H9 (cell line): ENCODE measurements at regions not wholly inside any gene's neighbourhood (a gene's known extent, or its start where the extent isn't known, plus 50 kb on each side); places are given as distances from the start of the nearest gene placed in this dataset.

Experiments used
- DNase-seq: peaks from one replicate; pipeline ENCODE4 v3.0.0-alpha.2; 2017
- H2AFZ ChIP-seq: one replicate; pipeline ENCODE4 v1.6.1; 2013; ENCODE audit warnings: mild to moderate bottlenecking, low read length, control low read depth, moderate library complexity
- H2AK5ac ChIP-seq: 2 replicates; pipeline ENCODE4 v1.6.1; 2013; ENCODE audit warnings: low read length, control low read depth, mixed read lengths; ENCODE audit not compliant: insufficient read length
- H2BK120ac ChIP-seq: one replicate; pipeline ENCODE4 v1.6.1; 2013; ENCODE audit warnings: low read depth, mild to moderate bottlenecking, low read length, control low read depth, inconsistent platforms; ENCODE audit not compliant: poor library complexity, severe bottlenecking
- H2BK12ac ChIP-seq: 2 replicates; pipeline ENCODE4 v1.6.1; 2013; ENCODE audit warnings: low read length, control low read depth, mixed read lengths, low read depth; ENCODE audit not compliant: insufficient read length
- H2BK15ac ChIP-seq: 2 replicates; pipeline ENCODE4 v1.6.1; 2013; ENCODE audit warnings: low read depth, low read length, control low read depth
- H2BK20ac ChIP-seq: one replicate; pipeline ENCODE4 v1.6.1; 2013; ENCODE audit warnings: low read depth, mild to moderate bottlenecking, low read length, control low read depth, inconsistent platforms; ENCODE audit not compliant: poor library complexity, severe bottlenecking
- H2BK5ac ChIP-seq: 2 replicates; pipeline ENCODE4 v1.6.1; 2013; ENCODE audit warnings: low read length, control low read depth, mixed read lengths; ENCODE audit not compliant: insufficient read length
- H3K14ac ChIP-seq: 2 replicates; pipeline ENCODE4 v1.6.1; 2013; ENCODE audit warnings: low read length, control low read depth; ENCODE audit not compliant: insufficient read depth
- H3K18ac ChIP-seq: 2 replicates; pipeline ENCODE4 v1.6.1; 2013; ENCODE audit warnings: low read depth, mild to moderate bottlenecking, mixed read lengths, low read length, control low read depth; ENCODE audit not compliant: insufficient read length
- H3K23ac ChIP-seq: 2 replicates; pipeline ENCODE4 v1.6.1; 2013; ENCODE audit warnings: low read length, control low read depth, mixed read lengths, low read depth; ENCODE audit not compliant: insufficient read length
- H3K23me2 ChIP-seq: 2 replicates; pipeline ENCODE4 v1.6.1; 2013; ENCODE audit warnings: low read depth, mild to moderate bottlenecking, mixed read lengths, low read length, control low read depth; ENCODE audit not compliant: insufficient read length, poor library complexity, severe bottlenecking
- H3K27ac ChIP-seq: 2 replicates; pipeline ENCODE4 v1.5.1; 2013; ENCODE audit warnings: low read length, control low read depth, mixed read lengths, low read depth; ENCODE audit not compliant: insufficient read length
- H3K27me3 ChIP-seq: 2 replicates; pipeline ENCODE4 v1.6.1; 2013; ENCODE audit warnings: low read length, control low read depth, inconsistent platforms; ENCODE audit not compliant: insufficient read depth
- H3K4ac ChIP-seq: 2 replicates; pipeline ENCODE4 v1.6.1; 2013; ENCODE audit warnings: low read depth, mild to moderate bottlenecking, control low read depth, inconsistent platforms, low read length, moderate library complexity
- H3K4me1 ChIP-seq: 2 replicates; pipeline ENCODE4 v1.6.1; 2013; ENCODE audit warnings: low read length, control low read depth, inconsistent platforms; ENCODE audit not compliant: insufficient read depth
- H3K4me2 ChIP-seq: 2 replicates; pipeline ENCODE4 v1.6.1; 2013; ENCODE audit warnings: low read length, control low read depth, mixed read lengths; ENCODE audit not compliant: insufficient read length, insufficient read depth
- H3K56ac ChIP-seq: 2 replicates; pipeline ENCODE4 v1.6.1; 2013; ENCODE audit warnings: low read depth, mild to moderate bottlenecking, mixed read lengths, low read length, control low read depth; ENCODE audit not compliant: insufficient read length
- H3K79me1 ChIP-seq: 2 replicates; pipeline ENCODE4 v1.6.1; 2013; ENCODE audit warnings: low read depth, mild to moderate bottlenecking, moderate library complexity, low read length, control low read depth, inconsistent platforms; ENCODE audit not compliant: insufficient read depth, poor library complexity, severe bottlenecking
- H3K79me2 ChIP-seq: 2 replicates; pipeline ENCODE4 v1.6.1; 2013; ENCODE audit warnings: low read length, control low read depth, inconsistent platforms; ENCODE audit not compliant: insufficient read depth
- H3K9ac ChIP-seq: 2 replicates; pipeline ENCODE4 v1.6.1; 2013; ENCODE audit warnings: low read length, control low read depth, mixed read lengths; ENCODE audit not compliant: insufficient read length; ENCODE audit errors: extremely low read depth
- H3K9me3 ChIP-seq: one replicate; pipeline ENCODE4 v1.6.1; 2013; ENCODE audit warnings: low read depth, low read length, inconsistent platforms; ENCODE audit not compliant: control insufficient read depth
- H3T11ph ChIP-seq: one replicate; pipeline ENCODE4 v1.6.1; 2013; ENCODE audit warnings: mild to moderate bottlenecking, low read length, control low read depth, inconsistent platforms
- H4K20me1 ChIP-seq: one replicate; pipeline ENCODE4 v1.6.1; 2013; ENCODE audit not compliant: control insufficient read depth, insufficient read length, insufficient read depth
- H4K5ac ChIP-seq: 2 replicates; pipeline ENCODE4 v1.6.1; 2013; ENCODE audit warnings: low read depth, mild to moderate bottlenecking, mixed read lengths, low read length, control low read depth; ENCODE audit not compliant: insufficient read length
- H4K8ac ChIP-seq: replicated peaks from 2 replicates; pipeline ENCODE4 v1.6.1; 2013; ENCODE audit warnings: low read length, control low read depth, mixed read lengths, low read depth; ENCODE audit not compliant: insufficient read length
- H4K91ac ChIP-seq: 2 replicates; pipeline ENCODE4 v1.6.1; 2013; ENCODE audit warnings: low read depth, mild to moderate bottlenecking, moderate library complexity, mixed read lengths, low read length, control low read depth; ENCODE audit not compliant: insufficient read length
- H3K27ac Mint-ChIP-seq, 3 experiments: 2 replicates in 2 of 3; 3 replicates in 1 of 3; pipeline ENCODE4 v1.8.0; 2020 to 2021; ENCODE audit warnings: mixed read lengths in 3 of 3, mild to moderate bottlenecking in 1 of 3, moderate library complexity in 1 of 3
- H3K27me3 Mint-ChIP-seq: 2 replicates; pipeline ENCODE4 v1.8.0; 2021; ENCODE audit warnings: low read depth, mild to moderate bottlenecking, moderate library complexity, mixed read lengths
- H3K36me3 Mint-ChIP-seq, 3 experiments: 2 replicates in 2 of 3; 3 replicates in 1 of 3; pipeline ENCODE4 v1.8.0; 2020 to 2021; ENCODE audit warnings: low read depth in 3 of 3, mixed read lengths in 3 of 3; ENCODE audit not compliant: insufficient read depth in 1 of 3
- H3K4me1 Mint-ChIP-seq, 2 experiments: 2 replicates each; pipeline ENCODE4 v1.8.0; 2020; ENCODE audit warnings: mixed read lengths in 2 of 2
- H3K4me3 Mint-ChIP-seq, 2 experiments: 2 replicates in 1 of 2; 3 replicates in 1 of 2; pipeline ENCODE4 v1.8.0; 2020 to 2021; ENCODE audit warnings: mild to moderate bottlenecking in 2 of 2, mixed read lengths in 2 of 2, moderate library complexity in 1 of 2
- H3K9me3 Mint-ChIP-seq, 2 experiments: 2 replicates in 1 of 2; 3 replicates in 1 of 2; pipeline ENCODE4 v1.8.0; 2020; ENCODE audit warnings: mild to moderate bottlenecking in 2 of 2, mixed read lengths in 2 of 2, moderate library complexity in 1 of 2
- WGBS: extraction: QIAGEN DNeasy Blood & Tissue Kit; methylation state at CpG from one replicate; pipeline ENCODE4 v1.1.7; 2013; ENCODE audit warnings: missing lambda C conversion rate, low lambda C conversion rate, mixed read lengths; ENCODE audit not compliant: insufficient read length; ENCODE audit errors: extremely low coverage; 5-methylcytosine and 5-hydroxymethylcytosine counted together
- TF ChIP-seq, protein P1 (sequence below): fragments of 200-600 bp; sonication (generic); conservative IDR thresholded peaks from 3 replicates; pipeline ENCODE4 v1.8.0; 2021; ENCODE audit warnings: antibody characterized with exemption, mild to moderate bottlenecking

DNA sequence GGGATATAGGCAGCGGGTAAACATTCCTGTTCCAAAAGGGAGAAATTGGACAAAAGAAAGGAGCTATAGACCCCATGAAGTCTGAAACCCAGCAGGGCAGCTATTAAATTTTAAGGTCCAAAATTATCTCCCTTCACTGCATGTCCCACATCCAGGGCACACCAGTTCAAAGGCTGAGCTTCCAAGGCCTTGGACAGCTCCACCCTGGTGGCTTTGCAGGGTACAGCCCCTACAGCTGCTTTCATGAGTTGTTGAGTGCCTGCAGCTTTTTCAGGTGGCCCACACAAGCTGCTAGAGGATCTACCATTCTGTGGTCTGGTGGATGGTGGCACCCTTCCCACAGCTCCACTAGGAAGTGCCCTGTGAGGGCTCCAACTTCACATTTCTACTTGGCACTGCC lies 662.5 kb upstream of the PKN2 start:
- H2BK5ac ChIP-seq, result no peak overlapping the region
- H3K4me1 ChIP-seq, result no peaks in the 10 kb centered on the region; the same call in 1 of the 2 replicates
- Mint-ChIP-seq H3K4me3 (no peak overlapping the region), H3K27me3 (no peaks in the 10 kb centered on the region), H3K36me3 (peaks cover 0 to 6% (median 0%) of the 10 kb centered on the region in 3 experiments; a peak in 5 of 7 replicates), H3K27ac (no peak overlapping the region), H3K4me1 (peaks cover 16 to 19% of the 10 kb centered on the region in 2 experiments), H3K9me3 (peaks cover 1 to 4% of the 10 kb centered on the region in 2 experiments; a peak in 3 of 5 replicates)
- no peak overlapping the region for H2AK5ac ChIP-seq
- no CpG with 5 or more reads among the region's 1 CpG for WGBS
- no peak overlapping the region for H3T11ph ChIP-seq
- no peak overlapping the region for H3K9ac ChIP-seq
- no peak overlapping the region for H3K23ac ChIP-seq
- H2BK20ac ChIP-seq, result no peak overlapping the region
- H4K8ac ChIP-seq, result no peak overlapping the region
- H3K79me1 ChIP-seq, result no peaks in the 10 kb centered on the region
- H3K56ac ChIP-seq, result no peak overlapping the region
- H2BK120ac ChIP-seq, result no peak overlapping the region
- no peak overlapping the region for H2BK15ac ChIP-seq
- no peaks in the 10 kb centered on the region for H4K20me1 ChIP-seq
- no peak overlapping the region for H3K27ac ChIP-seq
- no peak for DNase-seq
- no peak overlapping the region for H2BK12ac ChIP-seq
- TF ChIP-seq, protein P1, sequence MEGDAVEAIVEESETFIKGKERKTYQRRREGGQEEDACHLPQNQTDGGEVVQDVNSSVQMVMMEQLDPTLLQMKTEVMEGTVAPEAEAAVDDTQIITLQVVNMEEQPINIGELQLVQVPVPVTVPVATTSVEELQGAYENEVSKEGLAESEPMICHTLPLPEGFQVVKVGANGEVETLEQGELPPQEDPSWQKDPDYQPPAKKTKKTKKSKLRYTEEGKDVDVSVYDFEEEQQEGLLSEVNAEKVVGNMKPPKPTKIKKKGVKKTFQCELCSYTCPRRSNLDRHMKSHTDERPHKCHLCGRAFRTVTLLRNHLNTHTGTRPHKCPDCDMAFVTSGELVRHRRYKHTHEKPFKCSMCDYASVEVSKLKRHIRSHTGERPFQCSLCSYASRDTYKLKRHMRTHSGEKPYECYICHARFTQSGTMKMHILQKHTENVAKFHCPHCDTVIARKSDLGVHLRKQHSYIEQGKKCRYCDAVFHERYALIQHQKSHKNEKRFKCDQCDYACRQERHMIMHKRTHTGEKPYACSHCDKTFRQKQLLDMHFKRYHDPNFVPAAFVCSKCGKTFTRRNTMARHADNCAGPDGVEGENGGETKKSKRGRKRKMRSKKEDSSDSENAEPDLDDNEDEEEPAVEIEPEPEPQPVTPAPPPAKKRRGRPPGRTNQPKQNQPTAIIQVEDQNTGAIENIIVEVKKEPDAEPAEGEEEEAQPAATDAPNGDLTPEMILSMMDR, result peak; percentile 32; the same call in 2 of the 3 replicates
- no peak overlapping the region for H3K18ac ChIP-seq
- H3K4me2 ChIP-seq, result no peak overlapping the region
- H3K79me2 ChIP-seq, result no peaks in the 10 kb centered on the region
- H2AFZ ChIP-seq, result no peak overlapping the region
- H3K9me3 ChIP-seq, result no peaks in the 10 kb centered on the region
- H3K23me2 ChIP-seq, result no peaks in the 10 kb centered on the region
- H3K27me3 ChIP-seq, result no peaks in the 10 kb centered on the region
- H3K4ac ChIP-seq, result no peak overlapping the region
- no peak overlapping the region for H3K14ac ChIP-seq
- H4K91ac ChIP-seq, result no peak overlapping the region
- no peak overlapping the region for H4K5ac ChIP-seq
